Mesothelial cell of epicardium (in vitro differentiated cells): ENCODE measurements at regions not wholly inside any gene's neighbourhood (a gene's known extent, or its start where the extent isn't known, plus 50 kb on each side); places are given as distances from the start of the nearest gene placed in this dataset.

ENCODE experiments used
- DNase-seq, 2 experiments: peaks; one replicate each; pipeline ENCODE4 v3.0.0; 2021; ENCODE audit warnings: low spot score in 2 of 2; ENCODE audit not compliant: unreplicated experiment in 2 of 2
- H3K27ac Mint-ChIP-seq: 2 replicates; pipeline ENCODE4 v1.8.0; 2021; ENCODE audit warnings: mixed read lengths
- H3K27me3 Mint-ChIP-seq: 2 replicates; pipeline ENCODE4 v1.8.0; 2021; ENCODE audit warnings: low read depth, mixed read lengths
- H3K36me3 Mint-ChIP-seq: 2 replicates; pipeline ENCODE4 v1.8.0; 2021; ENCODE audit warnings: mixed read lengths
- H3K4me1 Mint-ChIP-seq: 2 replicates; pipeline ENCODE4 v1.8.0; 2021; ENCODE audit warnings: mixed read lengths
- H3K4me3 Mint-ChIP-seq: 2 replicates; pipeline ENCODE4 v1.8.0; 2021; ENCODE audit warnings: mild to moderate bottlenecking, moderate library complexity, mixed read lengths
- H3K9me3 Mint-ChIP-seq: 2 replicates; pipeline ENCODE4 v1.8.0; 2021; ENCODE audit warnings: mixed read lengths
- CTCF ChIP-seq: fragments of 200-600 bp; sonication (generic); IDR thresholded peaks from one replicate; pipeline ENCODE4 v1.5.0; 2021; ENCODE audit warnings: antibody characterized with exemption; ENCODE audit not compliant: unreplicated experiment

DNA sequence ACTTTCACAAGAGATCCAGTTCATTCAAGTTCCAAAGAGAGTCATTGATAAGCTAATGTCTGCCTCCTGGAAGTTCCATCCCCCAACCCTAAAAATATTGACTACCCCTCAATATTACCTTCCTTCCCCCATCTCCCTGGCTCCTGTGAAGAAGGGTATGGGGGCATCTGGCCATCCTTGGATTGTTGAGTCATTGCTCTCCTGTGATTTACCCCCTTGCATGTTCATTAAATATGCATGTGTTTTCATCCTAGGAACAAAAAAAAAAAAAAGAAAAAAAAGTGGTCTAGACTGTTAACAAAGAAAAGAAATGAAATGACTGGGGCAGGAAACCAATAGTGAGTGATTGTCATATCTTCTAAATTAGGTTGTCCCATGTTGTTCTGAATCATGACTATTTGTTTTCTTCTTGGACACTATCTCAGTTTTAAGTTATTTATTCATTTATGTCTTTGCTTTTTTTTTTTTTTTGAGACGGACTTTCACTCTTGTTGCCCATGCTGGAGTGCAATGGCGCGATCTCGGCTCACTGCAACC is 51.9 kb upstream of the HUWE1 start:
- DNase-seq, result no peak
- no peaks in the 10 kb centered on the region for H3K36me3 Mint-ChIP-seq
- H3K4me3 Mint-ChIP-seq, result no peak overlapping the region
- H3K4me1 Mint-ChIP-seq, result no peaks in the 10 kb centered on the region
- no peak for TF ChIP-seq CTCF
- peaks cover 3% of the 10 kb centered on the region for H3K27me3 Mint-ChIP-seq
- H3K9me3 Mint-ChIP-seq, result peaks cover 22% of the 10 kb centered on the region
- no peak overlapping the region for H3K27ac Mint-ChIP-seq
